ENCODE measurements at regions not wholly inside any gene's neighbourhood (a gene's known extent, or its start where the extent isn't known, plus 50 kb on each side); places are given as distances from the start of the nearest gene placed in this dataset.
A peak's percentile ranks its signal among the peaks of the same experiment; 100 is the strongest.

GRCh38 chr11:80819271-80819670 lies 1378.4 kb upstream of the TENM4 start:
- H3K36me3 ChIP-seq, result no peaks in the 10 kb centered on the region
- H3K27ac ChIP-seq, result no peak overlapping the region
- no peak for TF ChIP-seq CTCF (IDR thresholded peaks at IDR 0.05; ENCODE audit: low read depth, low read length)
- H3K4me3 ChIP-seq, result no peak overlapping the region
- H3K4me1 ChIP-seq (ENCODE audit: low read depth), result peaks cover 16% of the 10 kb centered on the region
- no peak for DNase-seq (ENCODE audit: low read depth in 1 of 2, low spot score in 1 of 2)
- no peaks in the 10 kb centered on the region for H3K9me3 ChIP-seq (ENCODE audit: low read depth)
- H3K27me3 ChIP-seq, result no peaks in the 10 kb centered on the region

GRCh38 chr11:80816966-80817365 lies 1376.1 kb upstream of the TENM4 start:
- no peak for TF ChIP-seq CTCF (IDR thresholded peaks at IDR 0.05; ENCODE audit: low read depth, low read length)
- no peaks in the 10 kb centered on the region for H3K9me3 ChIP-seq (ENCODE audit: low read depth)
- H3K4me3 ChIP-seq, result no peak overlapping the region
- peaks cover 16% of the 10 kb centered on the region for H3K4me1 ChIP-seq (ENCODE audit: low read depth)
- no peak overlapping the region for H3K27ac ChIP-seq
- H3K27me3 ChIP-seq, result no peaks in the 10 kb centered on the region
- no peaks in the 10 kb centered on the region for H3K36me3 ChIP-seq
- DNase-seq (ENCODE audit: low read depth in 1 of 2, low spot score in 1 of 2), result no peak

- no peak for DNase-seq (ENCODE audit: low read depth in 1 of 2, low spot score in 1 of 2)
- H3K9me3 ChIP-seq (ENCODE audit: low read depth), result no peaks in the 10 kb centered on the region
- H3K4me1 ChIP-seq (ENCODE audit: low read depth), result peaks cover 16% of the 10 kb centered on the region
- H3K4me3 ChIP-seq, result no peak overlapping the region
- TF ChIP-seq CTCF (IDR thresholded peaks at IDR 0.05; ENCODE audit: low read depth, low read length), result no peak
- H3K27ac ChIP-seq, result no peak overlapping the region
- no peaks in the 10 kb centered on the region for H3K27me3 ChIP-seq
- no peaks in the 10 kb centered on the region for H3K36me3 ChIP-seq
Measured at GRCh38 chr11:80816454-80816847, 1375.6 kb upstream of the TENM4 start.

- Histone ChIP-seq H3K36me3 (no peaks in the 10 kb centered on the region), H3K27ac (no peak overlapping the region)
- no peak for TF ChIP-seq CTCF (IDR thresholded peaks at IDR 0.05; ENCODE audit: low read depth, low read length)
Measured at GRCh38 chr11:80815752-80816453, 1375.1 kb upstream of the TENM4 start.

GRCh38 chr11:80814813-80815212 lies 1374.0 kb upstream of the TENM4 start:
- Histone ChIP-seq H3K27me3 (no peaks in the 10 kb centered on the region), H3K4me1 (ENCODE audit: low read depth) (peaks cover 16% of the 10 kb centered on the region), H3K27ac (no peak overlapping the region), H3K4me3 (no peak overlapping the region), H3K9me3 (ENCODE audit: low read depth) (no peaks in the 10 kb centered on the region), H3K36me3 (no peaks in the 10 kb centered on the region)
- no peak for TF ChIP-seq CTCF (IDR thresholded peaks at IDR 0.05; ENCODE audit: low read depth, low read length)
- no peak for DNase-seq (ENCODE audit: low read depth in 1 of 2, low spot score in 1 of 2)

More at GRCh38 chr11:80815752-80816453, 1375.1 kb upstream of the TENM4 start:
- Histone ChIP-seq H3K27me3 (no peaks in the 10 kb centered on the region), H3K4me1 (ENCODE audit: low read depth) (peaks cover 16% of the 10 kb centered on the region), H3K9me3 (ENCODE audit: low read depth) (no peaks in the 10 kb centered on the region), H3K4me3 (no peak overlapping the region)
- peak in 1 of 2 donors; percentile 0 for DNase-seq (ENCODE audit: low read depth in 1 of 2, low spot score in 1 of 2)
